ENCODE measurements at regions not wholly inside any gene's neighbourhood (a gene's known extent, or its start where the extent isn't known, plus 50 kb on each side); places are given as distances from the start of the nearest gene placed in this dataset.
"Not testable (repeated sequence)": the region's sequence is repeated elsewhere in the genome, so short reads cannot be mapped to it uniquely, and the experiment has no call there.

DNA sequence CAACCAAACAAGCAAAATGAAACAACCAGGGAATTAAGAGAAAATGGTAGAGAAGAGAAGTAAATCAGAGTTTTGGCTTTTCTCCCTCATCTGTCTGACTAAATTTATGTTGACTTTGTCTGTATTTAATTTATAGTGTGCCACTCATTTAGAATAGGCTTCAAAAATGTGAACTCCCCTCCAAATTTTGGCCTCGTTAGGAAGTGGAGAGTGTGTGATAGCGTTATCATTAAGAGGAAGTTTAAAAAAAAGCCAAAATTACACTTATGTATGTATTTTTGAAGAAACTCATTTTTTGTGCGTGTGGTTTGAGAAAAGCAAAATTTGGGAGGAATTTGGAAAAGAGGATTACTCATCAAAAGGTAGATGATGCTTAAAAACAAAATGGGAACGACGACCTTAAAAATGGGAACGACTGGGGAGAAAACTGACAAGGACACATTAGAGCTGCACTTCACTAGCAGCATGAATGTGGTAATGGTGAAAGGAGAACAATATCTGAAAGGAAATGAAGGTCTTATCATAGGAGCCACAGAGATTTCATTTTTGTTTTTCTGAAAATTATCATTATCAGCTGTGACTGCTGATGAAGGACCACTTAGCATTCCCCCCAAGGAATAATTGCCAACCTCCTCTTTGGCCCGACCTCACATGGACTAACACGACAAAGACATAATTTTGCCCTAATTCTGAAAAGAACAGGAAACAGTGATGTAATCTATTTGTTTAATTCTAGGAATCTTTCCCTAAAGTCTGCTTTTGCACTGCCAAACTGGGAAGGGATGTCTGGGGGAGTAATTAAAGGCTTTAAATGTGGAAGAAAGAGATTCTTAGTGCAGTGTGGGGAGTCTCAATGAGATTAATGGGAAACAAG lies 163.2 kb upstream of the P2RY1 start:
- no peak for DNase-seq

DNA sequence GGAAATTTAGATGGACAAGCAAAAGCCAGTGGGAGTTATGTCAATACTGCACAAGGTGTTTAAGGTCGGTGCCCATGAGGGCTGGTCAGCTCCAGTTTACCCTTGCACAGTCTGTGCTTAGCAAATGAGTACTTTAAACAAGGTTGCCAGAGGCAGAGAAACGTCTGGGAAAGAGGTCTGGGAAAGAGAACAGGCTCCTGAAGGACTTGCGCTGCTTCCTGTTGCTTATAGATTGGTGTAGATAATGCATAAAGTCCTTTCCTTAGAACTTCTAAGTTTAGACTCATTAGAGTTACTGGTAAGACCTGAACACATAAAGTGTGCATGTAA lies 162.6 kb upstream of the P2RY1 start:
- no peak for DNase-seq

- DNase-seq: no peak
These were observed 158.0 kb upstream of the P2RY1 start for GRCh38 chr3:152676810-152677379.

- DNase-seq: no peak
These were observed 157.4 kb upstream of the P2RY1 start for GRCh38 chr3:152677491-152677890.

- no peak for DNase-seq
These were observed 152.5 kb upstream of the P2RY1 start for GRCh38 chr3:152682477-152682876.

- DNase-seq: no peak
These were observed 151.4 kb upstream of the P2RY1 start for GRCh38 chr3:152683521-152683999.

- no peak for DNase-seq
These were observed 150.7 kb upstream of the P2RY1 start for GRCh38 chr3:152684279-152684678.

GRCh38 chr3:152688313-152688712 lies 146.6 kb upstream of the P2RY1 start:
- no peak for DNase-seq

- not testable (repeated sequence) for DNase-seq
These were observed 142.6 kb upstream of the P2RY1 start for GRCh38 chr3:152692326-152692725.

DNA sequence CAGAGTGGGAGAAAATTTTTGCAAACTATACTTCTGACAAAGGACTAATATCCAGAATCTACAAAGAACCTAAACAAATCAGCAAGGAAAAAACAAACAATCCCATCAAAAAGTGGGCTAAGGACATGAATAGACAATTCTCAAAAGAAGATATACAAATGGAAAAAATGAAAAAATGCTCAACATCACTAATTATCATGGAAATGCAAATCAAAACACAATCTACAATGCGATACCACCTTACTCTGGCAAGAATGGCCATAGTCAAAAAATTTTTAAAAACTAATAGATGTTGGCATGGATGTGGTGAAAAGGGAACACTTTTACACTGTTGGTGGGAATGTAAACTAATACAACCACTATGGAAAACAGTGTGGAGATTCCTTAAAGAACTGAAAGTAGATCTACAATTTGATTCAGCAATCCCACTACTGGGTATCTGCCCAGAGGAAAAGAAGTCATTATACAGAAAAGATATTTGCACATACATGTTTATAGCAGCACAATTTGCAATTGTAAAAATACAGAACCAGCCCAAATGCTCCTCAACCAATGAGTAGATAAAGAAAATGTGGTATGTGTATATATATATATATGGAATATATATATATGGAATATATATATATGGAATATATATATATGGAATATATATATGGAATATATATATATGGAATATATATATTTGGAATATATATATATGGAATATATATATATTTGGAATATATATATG lies 141.2 kb upstream of the P2RY1 start:
- not testable (repeated sequence) for DNase-seq

GRCh38 chr3:152695840-152696239 lies 139.1 kb upstream of the P2RY1 start:
- DNase-seq: no peak

DNA sequence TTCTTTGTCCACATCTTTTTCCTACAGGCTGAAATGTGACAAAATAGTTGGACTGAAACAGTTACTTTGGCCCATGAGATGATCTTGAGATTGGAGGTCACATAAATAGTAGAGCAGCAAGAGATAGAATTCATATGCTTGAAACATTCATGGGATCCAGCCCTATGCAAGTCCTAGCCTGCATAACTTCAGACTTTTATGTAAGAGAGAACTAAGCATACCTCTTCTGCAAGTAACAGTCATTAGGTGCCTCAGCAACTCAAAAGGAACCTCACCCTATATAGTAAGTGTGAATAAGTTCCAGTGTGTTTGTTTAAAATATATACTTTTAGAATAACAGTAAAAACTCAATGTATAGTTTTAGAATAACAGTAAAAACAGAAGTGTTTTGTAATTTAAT lies 138.0 kb upstream of the P2RY1 start:
- no peak for DNase-seq

DNA sequence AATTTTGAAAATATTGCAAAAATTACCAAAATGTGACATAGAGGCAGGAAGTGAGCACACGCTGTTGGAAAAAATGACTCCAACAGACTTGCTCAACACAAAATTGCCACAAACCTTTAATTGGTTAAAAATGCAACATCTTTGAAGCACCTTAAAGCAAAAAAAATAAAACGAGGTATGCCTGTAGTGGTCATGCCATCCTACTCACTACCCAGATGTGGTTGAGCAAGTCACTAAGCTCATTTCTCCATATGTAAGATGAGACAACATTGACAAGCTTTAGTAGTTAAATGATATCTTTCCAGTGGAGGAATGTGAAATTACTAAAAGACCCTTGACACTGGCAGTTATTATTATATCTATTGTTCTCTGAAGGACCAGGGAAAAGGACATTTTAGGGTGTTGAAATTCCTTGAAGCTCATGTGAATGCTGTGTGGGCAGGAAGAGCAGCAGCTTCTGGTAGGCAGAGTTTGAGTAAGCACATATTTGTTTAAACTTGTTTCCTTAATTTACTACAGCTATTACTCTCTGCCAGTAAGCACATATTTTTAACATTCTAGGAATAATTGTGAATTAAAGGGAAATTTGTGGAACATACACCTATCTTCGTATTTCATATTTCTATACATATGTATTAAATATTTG lies 131.6 kb upstream of the P2RY1 start:
- DNase-seq: no peak

DNA sequence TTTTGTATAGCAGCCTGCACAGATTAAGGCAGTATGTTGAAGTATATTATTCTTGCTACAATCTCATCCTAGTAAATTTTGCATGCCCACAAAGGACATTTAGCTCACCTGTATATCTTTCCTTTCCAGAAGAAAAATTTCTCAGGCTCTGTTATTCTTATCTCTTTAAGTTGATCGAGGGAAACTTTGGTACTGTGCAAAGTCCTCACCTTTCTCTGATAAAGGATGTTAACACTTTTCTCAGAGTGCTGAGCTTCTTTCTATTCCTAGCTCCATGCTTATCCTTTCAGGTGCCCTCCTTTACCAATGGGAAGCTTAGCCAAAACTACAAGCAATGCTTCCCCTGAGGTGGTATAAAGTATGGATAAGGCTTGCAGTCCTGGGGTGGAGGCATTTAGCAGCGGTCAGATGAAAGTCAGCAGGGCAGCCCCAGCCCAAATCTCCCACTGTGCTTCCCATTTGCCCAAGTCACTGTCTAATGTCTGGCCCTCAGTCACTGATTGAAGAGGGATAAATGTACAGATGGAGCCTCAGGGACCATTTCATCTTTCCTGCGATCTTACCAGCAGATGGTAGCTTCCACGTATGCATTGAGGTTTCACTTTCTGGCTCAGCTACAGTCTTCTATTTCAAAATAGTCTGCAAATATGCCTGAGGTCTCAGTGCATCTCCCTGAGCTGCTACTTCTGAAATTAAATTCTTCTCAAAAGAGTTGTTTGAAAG lies 127.8 kb upstream of the P2RY1 start:
- no peak for DNase-seq

GRCh38 chr3:152709659-152710058 lies 125.3 kb upstream of the P2RY1 start:
- no peak for DNase-seq

DNA sequence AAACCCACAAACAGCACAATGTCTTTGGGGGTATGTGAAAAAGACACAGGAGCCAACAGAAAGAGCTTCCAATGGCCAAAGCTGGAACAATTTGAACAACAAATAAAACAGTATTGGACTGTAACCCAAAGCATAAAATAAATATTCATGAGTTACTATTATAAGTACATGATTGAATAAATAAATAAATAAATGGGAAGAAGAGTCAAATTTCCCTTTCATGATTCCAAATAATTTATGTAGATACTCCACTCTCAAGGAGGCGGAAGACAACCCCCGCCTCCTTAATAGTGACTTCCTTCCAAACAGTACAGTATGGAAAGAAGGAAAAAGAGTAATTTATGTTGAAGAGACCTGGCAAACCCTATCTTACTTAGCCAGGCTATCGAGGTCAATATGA lies 124.4 kb upstream of the P2RY1 start:
- no peak for DNase-seq

GRCh38 chr3:152713989-152714388 lies 120.9 kb upstream of the P2RY1 start:
- no peak for DNase-seq

GRCh38 chr3:152714507-152714906 lies 120.4 kb upstream of the P2RY1 start:
- no peak for DNase-seq

DNA sequence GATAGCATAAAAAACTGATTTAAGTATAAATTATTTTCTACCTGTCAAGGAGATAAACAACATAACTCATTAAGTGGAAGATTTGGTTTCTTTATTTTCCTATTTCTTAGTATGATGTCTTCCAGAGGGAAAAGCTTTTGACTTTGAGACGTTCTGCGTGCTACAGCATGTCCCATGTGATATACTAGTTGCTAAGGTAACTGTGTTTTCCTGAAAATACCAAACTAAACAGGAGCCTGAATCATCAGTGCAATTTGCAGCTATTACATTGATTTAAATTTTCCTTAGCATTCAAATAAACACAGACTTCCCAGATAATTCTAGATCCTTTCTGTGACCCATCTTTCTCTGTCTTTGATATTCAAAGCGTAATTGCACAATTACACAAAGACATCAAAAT lies 117.7 kb upstream of the P2RY1 start:
- no peak for DNase-seq

DNA sequence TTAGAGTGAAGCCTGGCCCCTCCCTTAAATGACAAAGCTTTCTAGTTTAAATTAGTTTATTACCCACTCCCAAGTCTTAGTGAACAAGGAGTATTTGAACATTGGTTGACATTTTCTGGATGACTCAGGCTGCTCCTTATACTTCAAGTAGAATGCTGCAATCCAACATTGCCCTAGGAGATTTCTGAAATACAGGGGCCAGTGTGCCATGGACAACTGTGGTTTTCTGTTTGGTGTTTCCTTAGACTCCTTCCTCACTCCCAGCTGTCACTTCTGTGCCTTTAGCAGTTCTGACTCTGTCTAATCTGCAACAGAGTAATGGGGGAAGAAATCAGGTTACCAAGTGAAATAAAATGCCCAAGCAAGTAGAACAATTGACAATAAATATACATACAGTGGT lies 116.1 kb upstream of the P2RY1 start:
- no peak for DNase-seq

GRCh38 chr3:152719264-152719663 lies 115.7 kb upstream of the P2RY1 start:
- no peak for DNase-seq

DNA sequence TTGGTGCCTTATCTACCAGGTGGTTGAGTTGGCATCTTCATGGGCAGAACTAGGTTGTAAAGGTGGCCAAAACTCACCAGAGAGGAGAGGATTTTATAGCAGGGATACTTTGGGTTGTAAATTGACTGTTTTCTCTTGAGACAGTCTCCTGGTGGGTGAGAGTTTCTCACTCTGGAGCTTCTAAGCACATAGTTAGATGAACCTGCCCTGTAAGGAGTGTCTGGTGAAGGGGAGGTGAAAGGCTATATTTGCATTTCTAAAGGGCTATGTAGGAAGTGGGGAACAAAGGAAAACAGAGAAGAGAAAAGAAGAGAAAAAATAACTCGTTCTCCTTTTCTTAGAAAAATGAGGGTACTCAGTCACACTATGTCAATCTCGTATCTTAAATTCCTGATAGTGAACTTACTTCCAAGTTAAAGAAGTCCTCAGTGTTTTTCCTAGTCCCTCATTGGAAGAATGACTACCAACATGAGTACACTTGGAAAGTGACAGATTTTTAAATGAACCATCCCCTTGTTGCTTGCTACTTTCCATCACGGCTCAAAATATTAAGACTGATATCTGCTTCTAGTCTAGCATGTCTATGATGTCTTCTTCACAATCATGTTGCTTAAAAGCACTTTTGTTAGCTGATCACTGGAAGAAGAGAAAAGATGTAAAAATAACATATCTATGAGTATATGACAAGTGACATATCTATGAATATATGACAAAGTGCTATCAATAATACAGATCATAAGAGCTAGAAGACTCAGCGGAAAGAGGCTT lies 113.8 kb upstream of the P2RY1 start:
- no peak for DNase-seq

All from CD4-positive, alpha-beta T cell treated with Interleukin-6 for 4 hours (primary cell).